ENCODE measurements at regions not wholly inside any gene's neighbourhood (a gene's known extent, or its start where the extent isn't known, plus 50 kb on each side); places are given as distances from the start of the nearest gene placed in this dataset.

DNA sequence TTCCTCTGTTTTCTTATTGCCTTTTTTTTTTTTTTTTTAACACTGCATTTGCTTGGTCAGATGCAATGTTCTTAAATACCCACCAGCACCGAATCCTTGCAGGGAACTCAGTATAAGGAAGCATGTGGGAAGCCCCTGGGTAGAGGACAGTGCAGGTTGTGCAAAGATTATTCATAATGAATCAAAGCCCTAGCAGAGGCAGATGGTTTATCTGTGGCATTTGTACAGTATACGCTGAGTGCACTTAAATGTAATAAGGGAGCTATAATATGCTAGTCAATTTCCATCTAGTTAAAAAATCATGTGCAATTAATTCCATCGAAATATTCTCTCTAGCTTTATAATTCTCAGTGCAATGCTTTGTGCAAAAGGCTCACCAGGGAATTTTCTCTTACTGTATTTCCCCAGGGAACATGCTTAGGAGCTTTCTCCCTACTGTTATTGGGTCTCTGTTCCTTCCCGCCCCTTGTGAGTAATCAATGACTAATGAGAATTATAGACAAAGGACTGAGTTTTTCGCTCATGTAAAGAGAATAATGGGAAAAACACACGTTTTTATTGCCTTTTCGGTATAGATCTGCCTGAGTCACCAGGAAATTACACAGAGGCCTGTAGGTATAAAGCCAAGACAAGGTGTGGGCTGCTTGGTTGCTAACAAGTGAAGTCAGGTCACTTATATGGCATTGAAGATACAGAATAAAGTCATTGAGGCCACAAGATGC lies 1214.3 kb upstream of the TMEM132C start:
- TF ChIP-seq, protein P1, sequence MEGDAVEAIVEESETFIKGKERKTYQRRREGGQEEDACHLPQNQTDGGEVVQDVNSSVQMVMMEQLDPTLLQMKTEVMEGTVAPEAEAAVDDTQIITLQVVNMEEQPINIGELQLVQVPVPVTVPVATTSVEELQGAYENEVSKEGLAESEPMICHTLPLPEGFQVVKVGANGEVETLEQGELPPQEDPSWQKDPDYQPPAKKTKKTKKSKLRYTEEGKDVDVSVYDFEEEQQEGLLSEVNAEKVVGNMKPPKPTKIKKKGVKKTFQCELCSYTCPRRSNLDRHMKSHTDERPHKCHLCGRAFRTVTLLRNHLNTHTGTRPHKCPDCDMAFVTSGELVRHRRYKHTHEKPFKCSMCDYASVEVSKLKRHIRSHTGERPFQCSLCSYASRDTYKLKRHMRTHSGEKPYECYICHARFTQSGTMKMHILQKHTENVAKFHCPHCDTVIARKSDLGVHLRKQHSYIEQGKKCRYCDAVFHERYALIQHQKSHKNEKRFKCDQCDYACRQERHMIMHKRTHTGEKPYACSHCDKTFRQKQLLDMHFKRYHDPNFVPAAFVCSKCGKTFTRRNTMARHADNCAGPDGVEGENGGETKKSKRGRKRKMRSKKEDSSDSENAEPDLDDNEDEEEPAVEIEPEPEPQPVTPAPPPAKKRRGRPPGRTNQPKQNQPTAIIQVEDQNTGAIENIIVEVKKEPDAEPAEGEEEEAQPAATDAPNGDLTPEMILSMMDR (IDR thresholded peaks at IDR 0.05; ENCODE audit: low read depth, low read length) = no peak
- no peak for TF ChIP-seq POLR2A (IDR thresholded peaks at IDR 0.05; ENCODE audit: extremely low read depth, insufficient read length)
